ENCODE measurements at regions not wholly inside any gene's neighbourhood (a gene's known extent, or its start where the extent isn't known, plus 50 kb on each side); places are given as distances from the start of the nearest gene placed in this dataset.

DNA sequence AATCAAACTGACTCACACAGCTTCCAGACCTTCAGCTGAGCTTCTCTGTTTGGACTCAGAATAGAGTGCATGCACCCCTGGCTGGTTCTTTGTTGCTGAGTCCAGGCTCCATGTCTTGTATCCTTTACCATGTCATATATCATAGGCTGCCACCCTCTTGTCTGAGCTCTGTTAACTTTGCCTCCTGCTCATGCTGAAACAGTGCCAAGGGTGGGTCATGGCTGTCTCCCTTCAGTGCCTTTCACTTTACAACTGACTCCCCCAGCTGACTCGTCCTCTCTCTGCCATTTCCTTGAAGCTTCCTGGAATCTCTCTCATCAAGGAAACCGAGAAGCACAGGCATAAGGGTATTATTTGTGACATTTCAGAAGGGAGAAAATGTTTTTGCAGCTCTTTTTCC, 885.3 kb downstream of the TTLL7 start:
- Histone ChIP-seq H3K4me3 (ENCODE audit: low read length) (no peak overlapping the region), H4K20me1 (ENCODE audit: insufficient read depth, low read depth, low read length) (no peaks in the 10 kb centered on the region), H3K4me2 (ENCODE audit: low read depth, low read length, poor library complexity, severe bottlenecking) (no peak overlapping the region), H3K4me1 (ENCODE audit: low read length) (no peaks in the 10 kb centered on the region), H3K79me2 (ENCODE audit: low read length) (no peaks in the 10 kb centered on the region), H3K9me2 (replicated peaks; ENCODE audit: insufficient read depth, low read length) (no peaks in the 10 kb centered on the region), H3K27me3 (ENCODE audit: low read length) (no peaks in the 10 kb centered on the region), H2AFZ (ENCODE audit: low read length) (no peak overlapping the region), H3K9ac (ENCODE audit: low read length) (no peak overlapping the region), H3K36me3 (ENCODE audit: insufficient read depth, low read length) (no peaks in the 10 kb centered on the region), H3K9me3 (ENCODE audit: low read length) (peaks cover 6% of the 10 kb centered on the region; the same call in 1 of the 2 replicates), H3K27ac (ENCODE audit: low read length) (no peak overlapping the region)
- no peak for DNase-seq

GRCh38 chr1:83112248-83112885, 886.6 kb downstream of the TTLL7 start:
- Histone ChIP-seq H3K79me2 (ENCODE audit: low read length) (no peaks in the 10 kb centered on the region), H3K36me3 (ENCODE audit: insufficient read depth, low read length) (no peaks in the 10 kb centered on the region), H3K9ac (ENCODE audit: low read length) (no peak overlapping the region), H3K4me2 (ENCODE audit: low read depth, low read length, poor library complexity, severe bottlenecking) (no peak overlapping the region), H3K9me3 (ENCODE audit: low read length) (peaks cover 11% of the 10 kb centered on the region), H3K9me2 (replicated peaks; ENCODE audit: insufficient read depth, low read length) (no peaks in the 10 kb centered on the region), H3K4me1 (ENCODE audit: low read length) (no peaks in the 10 kb centered on the region), H2AFZ (ENCODE audit: low read length) (no peak overlapping the region), H4K20me1 (ENCODE audit: insufficient read depth, low read depth, low read length) (no peaks in the 10 kb centered on the region), H3K27ac (ENCODE audit: low read length) (no peak overlapping the region), H3K27me3 (ENCODE audit: low read length) (no peaks in the 10 kb centered on the region), H3K4me3 (ENCODE audit: low read length) (no peak overlapping the region)
- DNase-seq, result no peak

DNA sequence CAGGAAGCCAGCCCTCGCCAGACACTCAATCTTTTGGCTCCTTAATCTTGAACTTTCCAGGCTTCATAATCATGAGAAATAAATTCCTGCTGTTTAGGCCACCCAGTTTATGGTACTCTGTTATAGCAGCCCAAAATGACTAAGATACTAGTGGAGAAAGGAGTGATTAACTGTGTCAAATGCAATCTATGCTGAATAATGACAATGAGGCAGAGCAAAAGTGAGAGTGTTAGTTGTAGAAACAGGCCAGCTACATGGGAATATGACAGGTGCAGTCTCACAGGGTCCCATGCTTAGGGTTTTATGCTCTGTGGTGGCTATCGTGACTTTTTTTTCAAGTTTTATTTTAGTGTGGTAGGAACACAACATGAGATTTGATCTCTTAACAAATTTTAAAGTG, 888.8 kb downstream of the TTLL7 start:
- Histone ChIP-seq H3K4me1 (ENCODE audit: low read length) (no peaks in the 10 kb centered on the region), H3K4me3 (ENCODE audit: low read length) (no peak overlapping the region)

DNA sequence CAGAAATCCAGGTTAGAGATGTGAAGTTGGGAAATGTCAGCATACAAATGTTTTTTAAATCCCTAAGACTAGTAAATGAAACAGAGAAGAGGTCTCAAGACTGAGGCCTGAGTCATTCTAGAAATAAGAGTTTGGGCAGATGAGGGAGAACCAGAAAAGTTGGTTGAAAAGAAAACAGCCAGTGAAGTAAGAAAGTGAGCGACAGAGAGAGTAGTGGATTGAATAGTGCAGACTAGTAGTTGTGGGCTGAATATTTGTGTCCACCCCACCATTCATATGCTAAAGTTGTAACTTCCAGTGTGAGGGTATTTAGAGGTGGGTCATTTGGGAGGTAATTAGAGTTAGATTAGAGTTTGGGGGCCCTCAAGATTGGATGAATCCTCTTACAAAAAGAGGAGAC, 889.2 kb downstream of the TTLL7 start:
- no peaks in the 10 kb centered on the region for H3K27me3 ChIP-seq (ENCODE audit: low read length)
- no peak overlapping the region for H3K9ac ChIP-seq (ENCODE audit: low read length)
- no peak for DNase-seq
- no peaks in the 10 kb centered on the region for H3K9me2 ChIP-seq (replicated peaks; ENCODE audit: insufficient read depth, low read length)
- H3K4me3 ChIP-seq (ENCODE audit: low read length), result no peak overlapping the region
- H3K4me2 ChIP-seq (ENCODE audit: low read depth, low read length, poor library complexity, severe bottlenecking), result no peak overlapping the region
- H3K79me2 ChIP-seq (ENCODE audit: low read length), result no peaks in the 10 kb centered on the region
- H3K27ac ChIP-seq (ENCODE audit: low read length), result no peak overlapping the region
- H4K20me1 ChIP-seq (ENCODE audit: insufficient read depth, low read depth, low read length), result no peaks in the 10 kb centered on the region
- no peaks in the 10 kb centered on the region for H3K36me3 ChIP-seq (ENCODE audit: insufficient read depth, low read length)
- H3K4me1 ChIP-seq (ENCODE audit: low read length), result no peaks in the 10 kb centered on the region
- no peak overlapping the region for H2AFZ ChIP-seq (ENCODE audit: low read length)
- peaks cover 11% of the 10 kb centered on the region for H3K9me3 ChIP-seq (ENCODE audit: low read length)

More for the DNA sequence above, 888.8 kb downstream of the TTLL7 start:
- H3K9me2 ChIP-seq (replicated peaks; ENCODE audit: insufficient read depth, low read length), result no peaks in the 10 kb centered on the region
- H3K27me3 ChIP-seq (ENCODE audit: low read length), result no peaks in the 10 kb centered on the region
- no peak overlapping the region for H3K4me2 ChIP-seq (ENCODE audit: low read depth, low read length, poor library complexity, severe bottlenecking)
- H3K36me3 ChIP-seq (ENCODE audit: insufficient read depth, low read length), result no peaks in the 10 kb centered on the region
- H2AFZ ChIP-seq (ENCODE audit: low read length), result no peak overlapping the region
- no peaks in the 10 kb centered on the region for H3K79me2 ChIP-seq (ENCODE audit: low read length)
- H3K9me3 ChIP-seq (ENCODE audit: low read length), result peaks cover 11% of the 10 kb centered on the region
- DNase-seq, result no peak
- H3K27ac ChIP-seq (ENCODE audit: low read length), result no peak overlapping the region
- no peak overlapping the region for H3K9ac ChIP-seq (ENCODE audit: low read length)
- H4K20me1 ChIP-seq (ENCODE audit: insufficient read depth, low read depth, low read length), result no peaks in the 10 kb centered on the region

DNA sequence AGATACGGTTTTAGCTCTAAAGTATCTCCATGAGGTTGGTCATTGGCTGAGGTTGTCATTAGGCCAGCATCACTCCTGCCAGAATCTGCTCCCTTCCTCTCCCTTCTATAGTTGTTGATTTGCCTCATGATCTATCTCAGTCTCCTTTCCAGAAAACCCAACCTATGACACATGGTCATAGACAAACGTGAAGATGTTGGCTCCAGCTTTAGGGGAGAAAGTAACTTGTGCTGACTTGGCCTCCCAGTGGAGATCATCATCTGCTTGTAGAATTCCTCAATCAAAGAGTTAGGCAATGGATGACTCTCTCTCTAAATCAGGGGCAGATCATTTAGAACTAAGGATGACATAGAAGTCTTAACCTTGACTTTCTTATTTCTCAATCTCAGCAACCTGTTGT, 894.4 kb downstream of the TTLL7 start:
- Histone ChIP-seq H4K20me1 (ENCODE audit: insufficient read depth, low read depth, low read length) (no peaks in the 10 kb centered on the region), H3K9ac (ENCODE audit: low read length) (no peak overlapping the region), H3K4me1 (ENCODE audit: low read length) (no peaks in the 10 kb centered on the region), H3K27ac (ENCODE audit: low read length) (no peak overlapping the region), H3K4me2 (ENCODE audit: low read depth, low read length, poor library complexity, severe bottlenecking) (no peak overlapping the region), H3K36me3 (ENCODE audit: insufficient read depth, low read length) (no peaks in the 10 kb centered on the region), H3K9me3 (ENCODE audit: low read length) (peaks cover 10% of the 10 kb centered on the region), H2AFZ (ENCODE audit: low read length) (no peak overlapping the region), H3K9me2 (replicated peaks; ENCODE audit: insufficient read depth, low read length) (no peaks in the 10 kb centered on the region), H3K79me2 (ENCODE audit: low read length) (no peaks in the 10 kb centered on the region), H3K4me3 (ENCODE audit: low read length) (no peak overlapping the region), H3K27me3 (ENCODE audit: low read length) (no peaks in the 10 kb centered on the region)
- DNase-seq, result no peak

- H3K79me2 ChIP-seq (ENCODE audit: low read length), result no peaks in the 10 kb centered on the region
- H2AFZ ChIP-seq (ENCODE audit: low read length), result no peak overlapping the region
- no peaks in the 10 kb centered on the region for H3K9me2 ChIP-seq (replicated peaks; ENCODE audit: insufficient read depth, low read length)
- no peak overlapping the region for H3K27ac ChIP-seq (ENCODE audit: low read length)
- no peak overlapping the region for H3K9ac ChIP-seq (ENCODE audit: low read length)
- H3K4me2 ChIP-seq (ENCODE audit: low read depth, low read length, poor library complexity, severe bottlenecking), result no peak overlapping the region
- H3K4me1 ChIP-seq (ENCODE audit: low read length), result no peaks in the 10 kb centered on the region
- H3K9me3 ChIP-seq (ENCODE audit: low read length), result peaks cover 5% of the 10 kb centered on the region; the same call in 1 of the 2 replicates
- H3K36me3 ChIP-seq (ENCODE audit: insufficient read depth, low read length), result no peaks in the 10 kb centered on the region
- no peaks in the 10 kb centered on the region for H3K27me3 ChIP-seq (ENCODE audit: low read length)
- no peaks in the 10 kb centered on the region for H4K20me1 ChIP-seq (ENCODE audit: insufficient read depth, low read depth, low read length)
- no peak for DNase-seq
- H3K4me3 ChIP-seq (ENCODE audit: low read length), result no peak overlapping the region
Observed at GRCh38 chr1:83103341-83103740, 895.6 kb downstream of the TTLL7 start.

DNA sequence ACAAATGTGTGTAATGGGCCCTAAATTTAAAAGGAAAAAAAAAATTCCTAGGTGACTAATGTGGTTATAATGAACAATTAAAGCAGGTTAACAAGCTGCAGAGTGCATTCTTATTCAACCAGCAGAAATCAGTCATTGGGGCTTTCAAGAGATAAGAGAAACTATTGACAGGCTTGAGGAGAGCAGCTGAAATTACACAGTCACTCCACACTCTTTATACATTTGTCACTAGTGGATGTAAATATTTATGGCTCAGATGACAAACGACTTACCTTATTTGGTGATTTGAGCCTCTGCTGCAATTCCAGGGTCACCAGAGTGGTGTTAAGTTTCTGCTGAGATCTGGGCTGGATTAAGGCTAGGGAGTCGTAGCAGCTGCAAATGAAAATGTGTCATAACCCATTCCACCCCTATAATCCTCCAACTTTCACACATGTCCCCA, 896.3 kb downstream of the TTLL7 start:
- Histone ChIP-seq H3K4me2 (ENCODE audit: low read depth, low read length, poor library complexity, severe bottlenecking) (no peak overlapping the region), H3K9ac (ENCODE audit: low read length) (no peak overlapping the region), H3K9me3 (ENCODE audit: low read length) (0 out of 2 replicates have a peak, but pooled peaks cover 4% of the 10 kb centered on the region), H3K79me2 (ENCODE audit: low read length) (no peaks in the 10 kb centered on the region), H3K27ac (ENCODE audit: low read length) (no peak overlapping the region), H2AFZ (ENCODE audit: low read length) (no peak overlapping the region), H3K27me3 (ENCODE audit: low read length) (no peaks in the 10 kb centered on the region), H4K20me1 (ENCODE audit: insufficient read depth, low read depth, low read length) (no peaks in the 10 kb centered on the region), H3K9me2 (replicated peaks; ENCODE audit: insufficient read depth, low read length) (no peaks in the 10 kb centered on the region), H3K4me3 (ENCODE audit: low read length) (no peak overlapping the region), H3K36me3 (ENCODE audit: insufficient read depth, low read length) (no peaks in the 10 kb centered on the region), H3K4me1 (ENCODE audit: low read length) (no peaks in the 10 kb centered on the region)
- DNase-seq, result no peak

DNA sequence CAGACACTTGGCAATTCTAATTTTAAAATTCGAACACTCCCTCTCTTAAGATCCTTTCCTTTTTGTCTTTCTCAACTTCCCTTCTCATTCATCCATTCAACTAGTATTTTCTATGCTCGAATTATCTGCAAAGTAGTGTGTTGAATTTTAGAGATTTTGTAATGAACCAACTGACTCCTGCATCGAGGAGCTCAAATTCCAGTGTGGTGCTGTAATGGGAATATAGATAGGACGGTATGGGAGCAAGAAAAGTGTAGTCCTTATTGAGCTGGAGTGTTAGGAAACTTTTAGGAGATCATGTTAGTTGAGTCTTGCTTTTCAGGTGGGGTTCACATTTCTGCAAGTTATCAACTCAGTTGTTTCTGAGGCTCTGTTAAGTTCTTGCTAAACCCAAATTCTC, 897.5 kb downstream of the TTLL7 start:
- no peaks in the 10 kb centered on the region for H3K9me2 ChIP-seq (replicated peaks; ENCODE audit: insufficient read depth, low read length)
- no peaks in the 10 kb centered on the region for H3K4me1 ChIP-seq (ENCODE audit: low read length)
- no peaks in the 10 kb centered on the region for H3K36me3 ChIP-seq (ENCODE audit: insufficient read depth, low read length)
- H3K27ac ChIP-seq (ENCODE audit: low read length), result no peak overlapping the region
- no peak for DNase-seq
- H3K9me3 ChIP-seq (ENCODE audit: low read length), result 0 out of 2 replicates have a peak, but pooled peaks cover 4% of the 10 kb centered on the region
- no peak overlapping the region for H3K4me2 ChIP-seq (ENCODE audit: low read depth, low read length, poor library complexity, severe bottlenecking)
- H3K79me2 ChIP-seq (ENCODE audit: low read length), result no peaks in the 10 kb centered on the region
- H4K20me1 ChIP-seq (ENCODE audit: insufficient read depth, low read depth, low read length), result no peaks in the 10 kb centered on the region
- H3K27me3 ChIP-seq (ENCODE audit: low read length), result no peaks in the 10 kb centered on the region
- H3K9ac ChIP-seq (ENCODE audit: low read length), result no peak overlapping the region
- H3K4me3 ChIP-seq (ENCODE audit: low read length), result no peak overlapping the region
- H2AFZ ChIP-seq (ENCODE audit: low read length), result no peak overlapping the region
